B cell (primary cell): ENCODE measurements at regions not wholly inside any gene's neighbourhood (a gene's known extent, or its start where the extent isn't known, plus 50 kb on each side); places are given as distances from the start of the nearest gene placed in this dataset.

Experiments
- CTCF ChIP-seq: fragments of 200-600 bp; IDR thresholded peaks from one replicate; pipeline ENCODE4 v1.8.0; 2022; ENCODE audit warnings: antibody characterized with exemption, mild to moderate bottlenecking
- EZH2 ChIP-seq: IDR thresholded peaks from 2 replicates; pipeline ENCODE4 v1.6.1; 2012; ENCODE audit warnings: borderline replicate concordance, low read depth, mild to moderate bottlenecking, moderate library complexity, low read length; ENCODE audit not compliant: insufficient read depth, poor library complexity, severe bottlenecking

- TF ChIP-seq CTCF: no peak
- no peak for TF ChIP-seq EZH2
Observed at GRCh38 chr15:95713324-95713723, 617.2 kb upstream of the NR2F2 start.
